GM12891 (cell line): ENCODE measurements at regions not wholly inside any gene's neighbourhood (a gene's known extent, or its start where the extent isn't known, plus 50 kb on each side); places are given as distances from the start of the nearest gene placed in this dataset.
"Not testable (repeated sequence)": the region's sequence is repeated elsewhere in the genome, so short reads cannot be mapped to it uniquely, and the experiment has no call there.

Experiments used
- POLR2A ChIP-seq: IDR thresholded peaks from 2 replicates; pipeline ENCODE4 v1.6.1; 2011; ENCODE audit warnings: low read depth, low read length, control low read depth
- POLR2AphosphoS5 ChIP-seq: IDR thresholded peaks from 2 replicates; pipeline ENCODE4 v1.6.1; 2011; ENCODE audit warnings: low read depth, low read length, control low read depth
- SPI1 ChIP-seq: IDR thresholded peaks from 2 replicates; pipeline ENCODE4 v1.6.1; 2011; ENCODE audit warnings: low read depth, low read length, control low read depth

- not testable (repeated sequence) for TF ChIP-seq POLR2A, SPI1, POLR2AphosphoS5
Observed at GRCh38 chr9:94191706-94192105, 67.4 kb upstream of the ZNF169 start.
